NCI-H2029 (cell line): ENCODE measurements at regions not wholly inside any gene's neighbourhood (a gene's known extent, or its start where the extent isn't known, plus 50 kb on each side); places are given as distances from the start of the nearest gene placed in this dataset.

ENCODE experiments used
- DNase-seq: peaks from one replicate; lab custom pipeline; 2025; lab: John Stamatoyannopoulos, UW

DNA sequence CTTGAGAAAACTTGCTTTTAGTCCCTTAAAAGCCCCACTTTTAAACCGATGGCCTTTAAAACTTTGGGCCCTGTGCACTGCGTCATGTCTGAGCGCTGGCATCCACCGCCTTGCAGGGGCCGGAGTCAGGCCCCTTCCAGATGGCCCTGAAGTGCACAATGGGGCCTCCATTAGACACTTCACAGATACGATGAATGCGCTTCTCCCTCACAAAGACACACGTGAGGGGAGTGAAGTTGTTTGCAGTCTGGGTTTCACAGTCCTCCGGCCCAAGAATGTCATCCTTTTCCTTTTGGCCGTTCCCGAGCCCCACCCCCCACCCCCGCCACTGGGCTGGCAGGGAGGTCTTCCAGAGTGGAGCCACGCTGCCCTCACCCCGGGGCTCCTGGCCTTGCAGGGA is 415.1 kb upstream of the SALL3 start:
- DNase-seq, result no peak

DNA sequence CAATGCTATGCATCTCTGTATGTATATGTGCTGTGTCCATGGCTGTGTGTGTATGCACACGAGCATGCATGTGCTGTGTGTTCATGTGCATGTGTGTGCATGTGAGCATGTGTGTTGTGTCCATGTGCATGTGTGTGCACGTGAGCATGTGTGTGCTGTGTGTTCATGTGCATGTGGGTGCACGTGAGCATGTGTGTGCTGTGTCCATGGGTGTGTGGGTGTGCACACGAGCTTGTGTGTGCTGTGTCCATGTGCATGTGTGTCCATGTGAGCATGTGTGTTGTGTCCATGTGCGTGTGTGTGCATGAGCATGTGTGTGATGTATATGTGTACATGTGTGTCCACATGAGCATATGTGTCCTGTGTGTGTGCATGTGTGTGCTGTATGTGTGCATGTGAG is 414.4 kb upstream of the SALL3 start:
- DNase-seq, result no peak

DNA sequence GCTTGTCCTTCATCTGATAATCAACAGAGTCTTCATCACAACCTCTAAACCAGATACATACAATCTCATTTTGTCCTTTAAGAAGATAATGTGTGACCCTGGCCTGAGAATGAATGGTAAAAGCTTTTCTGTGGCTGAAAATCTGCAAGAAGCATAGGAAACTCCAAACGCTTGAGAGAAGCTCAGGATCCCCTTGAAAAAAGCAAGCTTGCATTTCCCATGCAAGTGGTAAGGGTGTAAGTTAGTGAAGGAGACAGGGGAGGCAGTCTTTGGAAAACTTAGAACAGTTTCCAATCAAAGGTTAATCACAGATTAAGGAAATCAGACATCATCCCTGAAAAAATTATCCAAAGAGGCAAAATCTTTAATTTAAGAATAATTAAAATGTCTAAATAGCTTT is 413.6 kb upstream of the SALL3 start:
- DNase-seq, result no peak

DNA sequence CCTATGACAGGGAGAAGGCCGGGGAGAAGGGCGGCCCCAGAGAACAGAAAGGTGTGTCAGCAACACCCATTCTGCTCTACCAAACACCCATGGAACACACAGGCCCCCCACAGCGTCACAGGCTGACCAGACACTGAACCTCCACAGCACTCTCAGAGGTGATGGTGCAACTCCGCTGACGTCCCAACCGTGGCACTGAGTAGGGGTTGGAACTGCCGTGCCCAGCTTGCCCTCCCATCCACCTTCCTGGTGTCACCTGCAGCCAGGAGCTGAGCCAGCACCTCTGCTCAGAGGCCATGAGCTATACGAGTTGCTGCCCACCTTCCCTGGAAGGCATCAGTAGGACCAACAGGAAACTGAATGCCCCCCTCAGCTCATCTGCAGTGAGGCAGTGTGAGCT is 412.9 kb upstream of the SALL3 start:
- no peak for DNase-seq

DNA sequence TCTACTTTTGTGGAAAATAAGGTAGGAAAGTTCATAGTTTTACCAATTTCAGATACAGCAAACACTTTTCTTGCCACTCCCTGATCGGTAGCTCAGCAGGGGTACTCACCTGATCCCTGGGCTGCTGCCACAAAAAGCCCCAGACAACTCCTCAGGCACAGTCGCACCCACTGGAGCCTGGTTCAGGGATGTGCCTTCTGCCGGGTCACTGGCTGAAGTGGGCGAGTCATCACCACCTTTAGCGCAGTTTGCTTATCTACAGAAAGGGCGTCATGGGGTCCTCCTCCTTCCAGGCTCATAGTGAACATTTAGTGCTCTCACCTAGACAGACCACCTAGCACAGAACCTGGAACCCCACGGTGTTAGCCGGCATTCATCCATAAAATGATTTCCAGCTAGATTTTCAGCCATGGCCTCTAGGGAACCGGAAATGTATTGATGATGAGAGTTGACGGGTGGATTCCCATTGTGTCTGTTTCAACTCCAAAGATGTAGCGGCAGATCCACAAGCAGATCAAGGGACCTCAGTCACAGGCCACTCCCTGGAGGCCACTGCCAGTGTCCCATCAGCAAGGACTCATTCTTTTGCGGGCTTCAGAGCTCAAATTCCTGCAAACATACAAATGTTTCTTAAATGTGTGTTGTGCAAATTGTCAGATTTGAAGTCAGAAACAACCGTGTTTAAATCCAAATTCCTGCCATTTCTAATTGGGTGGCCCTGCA is 408.4 kb upstream of the SALL3 start:
- no peak for DNase-seq

DNA sequence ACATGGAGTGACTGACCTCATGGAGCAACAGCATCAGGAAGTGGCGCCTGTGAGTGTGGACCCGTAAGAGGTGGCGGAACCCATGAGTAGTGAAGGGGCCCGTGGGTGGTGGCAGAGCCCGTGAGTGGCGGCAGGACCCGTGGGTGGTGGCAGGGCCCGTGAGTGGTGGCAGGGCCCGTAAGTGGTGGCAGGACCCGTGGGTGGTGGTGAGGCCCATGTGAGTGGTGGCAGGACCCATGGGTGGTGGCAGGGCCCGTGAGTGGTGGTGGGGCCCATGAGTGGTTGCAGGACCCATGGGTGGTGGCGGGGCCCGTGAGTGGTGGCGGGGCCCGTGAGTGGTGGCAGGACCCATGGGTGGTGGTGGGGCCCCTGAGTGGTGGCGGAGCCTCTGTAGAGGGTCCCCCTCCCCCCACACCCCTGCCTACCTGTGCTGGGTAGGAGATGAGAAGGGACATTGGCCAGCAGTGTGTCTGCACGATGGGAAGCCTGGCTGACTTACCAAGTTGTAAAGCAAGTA is 407.7 kb upstream of the SALL3 start:
- DNase-seq, result no peak

DNA sequence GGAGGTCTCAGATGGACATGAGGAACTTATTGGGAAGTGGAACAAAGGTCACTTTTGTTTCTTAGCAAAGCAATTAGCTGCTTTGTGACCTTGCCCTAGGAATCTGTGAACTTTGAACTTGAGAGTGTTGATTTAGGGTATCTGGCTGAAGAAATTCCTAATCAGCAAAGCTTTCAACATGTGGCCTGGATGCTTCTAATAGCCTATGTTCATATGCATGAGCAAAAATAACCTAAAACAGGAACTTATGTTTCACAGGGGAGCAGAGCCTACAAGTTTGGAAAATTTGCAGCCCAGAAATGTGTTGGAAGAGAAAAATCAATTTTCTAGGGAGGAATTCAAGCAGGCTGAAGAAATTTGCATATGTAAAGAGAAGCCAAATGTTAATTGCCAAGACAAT is 405.8 kb upstream of the SALL3 start:
- no peak for DNase-seq

DNA sequence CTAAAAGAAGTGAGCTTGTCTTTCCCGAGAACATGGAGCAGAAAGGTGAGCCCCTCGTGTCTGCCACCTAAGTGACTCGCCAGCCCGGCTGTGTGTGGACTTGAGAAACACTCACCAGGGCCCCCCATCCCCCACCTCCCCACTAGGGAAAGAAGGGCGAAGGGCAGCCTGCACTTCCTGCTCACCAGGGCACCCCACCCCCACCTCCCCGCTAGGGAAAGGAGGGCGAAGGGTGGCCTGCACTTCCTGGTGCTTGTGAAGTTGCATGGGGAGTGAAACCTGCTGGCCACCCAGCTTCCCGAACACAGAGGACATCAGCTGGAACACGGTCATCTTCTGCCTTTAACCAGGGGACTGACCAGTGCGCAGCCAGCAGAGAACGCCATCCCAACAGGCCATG is 402.7 kb upstream of the SALL3 start:
- DNase-seq, result no peak

DNA sequence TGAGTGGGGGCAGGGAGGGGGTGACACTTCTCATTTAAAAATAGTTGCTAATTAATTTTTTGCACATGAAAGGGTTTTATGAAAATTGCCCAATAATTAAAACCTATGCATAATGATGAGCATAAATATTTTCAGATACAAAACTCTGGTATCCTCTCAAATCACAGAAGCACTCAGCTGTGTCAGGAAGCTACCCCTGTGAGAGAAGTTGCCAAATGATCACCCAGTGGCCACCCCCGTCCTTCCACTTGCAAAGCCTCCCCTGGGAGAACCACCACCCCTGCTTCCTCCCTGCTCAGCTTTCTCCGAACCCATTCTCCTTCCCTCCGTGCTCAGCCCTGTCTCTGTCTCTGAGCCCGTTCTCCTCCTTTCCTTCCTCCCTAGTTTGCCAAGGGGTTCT is 400.2 kb upstream of the SALL3 start:
- no peak for DNase-seq

DNA sequence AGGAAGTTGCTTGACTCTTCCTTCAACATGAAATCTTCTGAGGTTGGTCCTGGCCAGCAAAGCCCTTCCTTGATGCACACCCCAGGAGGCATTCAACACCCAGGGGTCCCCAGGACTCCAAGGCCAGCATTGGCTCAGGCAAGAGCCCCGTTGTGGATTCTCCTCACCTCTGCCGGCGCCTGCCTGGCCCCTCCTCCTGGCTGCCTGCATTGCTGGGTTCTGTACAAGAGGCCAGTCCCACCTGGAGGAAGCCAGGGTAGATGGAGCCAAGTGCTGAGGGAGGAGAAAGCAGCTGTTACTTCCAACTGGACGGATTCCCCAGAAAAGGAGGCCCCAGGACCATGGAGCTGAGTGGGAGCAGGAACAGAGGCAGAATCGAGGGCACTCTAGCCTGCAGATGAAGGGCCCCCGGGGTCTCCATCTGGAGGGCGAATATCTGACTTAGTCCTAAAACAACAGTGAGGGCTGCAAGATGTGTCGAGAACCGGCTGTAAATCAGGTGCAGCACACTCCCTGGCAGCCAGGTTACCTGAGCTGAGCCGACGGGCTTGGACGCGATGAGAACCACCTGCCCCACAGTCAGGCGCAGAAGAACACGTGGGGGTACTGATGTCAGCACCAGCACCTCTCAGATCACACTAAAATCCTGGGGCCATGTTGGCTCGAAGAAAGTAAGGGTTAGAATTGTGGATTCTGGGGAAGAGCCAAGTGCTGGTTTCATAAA is 399.6 kb upstream of the SALL3 start:
- DNase-seq, result no peak

DNA sequence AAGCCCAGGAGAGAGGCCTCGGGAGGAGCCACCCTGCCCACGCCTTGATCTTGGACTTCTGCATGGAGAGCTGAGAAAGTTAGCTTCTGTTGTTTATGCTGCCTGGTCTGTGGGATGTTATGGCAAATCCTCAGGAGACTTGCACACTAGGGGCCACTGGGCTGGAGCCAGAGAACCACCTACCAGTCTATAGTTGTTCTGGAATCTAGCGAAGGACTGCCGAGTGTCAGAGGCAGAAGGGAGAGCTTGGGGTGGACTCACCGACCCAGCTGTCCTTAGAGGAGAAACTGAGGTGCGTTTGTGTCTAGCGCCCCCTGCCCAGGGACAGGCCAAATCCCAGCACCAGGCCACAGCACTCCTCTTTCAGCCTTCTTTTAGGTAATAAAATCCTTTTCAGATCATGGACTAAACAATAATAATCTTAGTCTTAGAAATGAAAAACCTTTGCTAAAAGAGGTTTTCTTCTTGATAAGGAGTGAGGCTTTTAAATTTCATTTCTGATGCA is 398.7 kb upstream of the SALL3 start:
- no peak for DNase-seq

DNA sequence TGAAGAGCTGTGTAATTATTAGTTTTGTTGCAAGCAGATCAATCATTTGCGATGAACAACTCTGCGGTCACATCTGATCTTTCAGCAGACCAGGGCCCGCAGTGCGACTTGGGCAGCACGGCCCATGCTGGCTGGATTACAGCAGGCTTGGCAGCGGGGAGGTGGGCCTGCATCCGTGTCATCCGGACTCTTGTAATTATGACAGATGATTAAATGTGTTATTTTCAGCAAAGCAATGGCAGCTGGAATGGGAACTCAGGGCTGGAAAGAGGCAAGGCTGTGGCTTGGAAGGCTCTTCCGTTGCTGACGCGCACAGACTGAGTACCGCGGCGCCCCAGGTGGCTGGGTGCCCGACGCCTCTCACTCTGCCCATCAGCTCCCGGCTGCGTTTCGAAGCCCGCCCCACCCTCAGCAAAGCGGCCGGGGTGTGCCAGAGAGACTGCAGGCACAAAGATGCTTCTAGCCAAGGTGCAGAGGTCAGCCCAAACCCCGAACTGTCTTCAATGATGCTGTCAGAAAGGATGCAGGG is 397.4 kb upstream of the SALL3 start:
- no peak for DNase-seq

DNA sequence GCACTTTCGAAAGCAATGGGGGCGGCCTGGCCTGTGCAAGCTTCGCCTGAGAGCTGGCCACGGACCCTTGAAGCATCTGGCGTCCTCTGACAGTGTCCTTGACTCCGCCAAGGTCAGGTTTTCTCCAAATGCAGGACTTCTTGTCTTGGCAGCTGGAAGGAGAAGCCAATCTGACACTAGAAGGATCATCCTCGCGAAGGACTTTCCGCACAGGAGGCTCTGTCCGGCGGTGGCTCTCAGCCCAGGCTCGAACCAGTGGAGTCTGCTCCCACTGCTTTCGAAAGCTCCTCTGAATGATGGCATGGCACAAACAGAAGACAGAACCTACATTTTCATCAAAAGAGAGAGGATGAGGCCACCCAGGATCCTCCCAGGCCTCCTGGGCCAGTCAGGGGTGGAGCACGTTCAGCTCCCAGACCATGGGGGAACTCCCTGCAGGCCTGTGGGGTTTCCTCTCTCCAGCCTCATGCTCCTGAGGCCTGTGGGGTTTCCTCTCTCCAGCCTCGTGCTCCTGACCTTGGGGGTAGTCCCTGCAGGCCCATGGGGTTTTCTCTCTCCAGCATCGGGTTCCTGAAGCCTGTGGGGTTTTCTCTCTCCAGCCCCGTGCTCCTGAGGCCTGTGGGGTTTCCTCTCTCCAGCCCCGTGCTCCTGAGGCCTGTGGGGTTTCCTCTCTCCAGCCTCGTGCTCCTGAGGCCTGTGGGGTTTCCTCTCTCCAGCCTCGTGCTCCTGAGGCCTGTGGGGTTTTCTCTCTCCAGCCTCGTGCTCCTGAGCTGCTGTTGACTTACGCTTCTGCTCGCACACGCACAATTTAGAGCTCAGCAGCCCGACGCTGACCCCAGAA is 396.5 kb upstream of the SALL3 start:
- DNase-seq, result no peak

DNA sequence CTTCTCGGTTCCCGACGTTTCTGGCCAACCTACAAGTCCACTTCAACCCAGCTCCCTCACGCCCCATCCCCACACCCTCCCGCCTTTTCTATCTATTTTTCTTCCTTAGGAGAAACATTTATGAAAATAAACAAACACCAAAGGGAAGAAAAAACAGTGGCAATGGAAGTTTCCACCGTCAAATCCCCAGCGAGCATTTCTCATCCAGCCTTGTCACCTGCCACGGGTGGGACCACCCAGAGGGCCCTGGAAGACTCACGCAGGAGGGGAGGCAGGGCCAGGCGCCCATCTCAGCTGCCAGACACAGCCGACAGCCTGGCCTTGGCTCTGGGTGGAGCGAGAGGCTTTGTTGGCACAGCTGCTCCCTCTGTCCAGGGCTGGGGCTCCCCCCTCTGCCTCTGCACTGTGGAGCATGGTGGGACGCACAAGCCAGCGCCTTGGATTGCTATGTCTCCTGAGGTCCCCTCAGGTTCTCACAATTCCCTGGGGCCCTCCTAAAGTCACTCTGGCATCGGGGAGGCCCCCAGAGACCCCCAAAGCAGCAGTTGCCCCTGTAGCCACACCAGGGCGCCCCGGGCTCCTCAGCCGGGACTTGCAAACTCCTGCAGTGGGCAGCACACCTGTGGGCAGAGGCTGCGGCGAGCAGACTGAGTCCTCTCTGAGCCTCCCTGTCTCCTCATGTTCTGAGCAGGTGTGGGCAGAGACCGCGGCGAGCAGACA is 395.7 kb upstream of the SALL3 start:
- DNase-seq, result no peak

DNA sequence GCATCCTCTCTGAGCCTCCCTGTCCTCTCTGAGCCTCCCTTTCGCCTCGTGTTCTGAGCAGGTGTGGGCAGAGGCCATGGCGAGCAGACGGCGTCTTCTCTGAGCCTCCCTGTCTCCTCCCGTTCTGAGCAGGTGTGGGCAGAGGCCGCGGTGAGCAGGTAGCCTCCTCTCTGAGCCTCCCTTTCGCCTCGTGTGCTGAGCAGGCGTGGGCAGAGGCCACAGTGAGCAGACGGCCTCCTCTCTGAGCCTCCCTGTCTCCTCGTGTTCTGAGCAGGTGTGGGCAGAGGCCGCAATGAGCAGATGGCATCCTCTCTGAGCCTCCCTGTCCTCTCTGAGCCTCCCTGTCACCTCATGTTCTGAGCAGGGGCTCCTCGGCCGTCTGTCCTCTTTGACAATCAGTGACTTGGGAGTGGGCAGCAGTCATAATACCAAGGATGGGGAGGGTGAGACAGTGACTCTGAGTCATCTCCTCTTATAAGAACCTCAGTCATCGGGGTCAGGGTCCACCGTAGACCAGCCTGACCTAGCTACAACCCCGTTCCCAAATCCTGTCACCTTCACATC is 395.1 kb upstream of the SALL3 start:
- no peak for DNase-seq

DNA sequence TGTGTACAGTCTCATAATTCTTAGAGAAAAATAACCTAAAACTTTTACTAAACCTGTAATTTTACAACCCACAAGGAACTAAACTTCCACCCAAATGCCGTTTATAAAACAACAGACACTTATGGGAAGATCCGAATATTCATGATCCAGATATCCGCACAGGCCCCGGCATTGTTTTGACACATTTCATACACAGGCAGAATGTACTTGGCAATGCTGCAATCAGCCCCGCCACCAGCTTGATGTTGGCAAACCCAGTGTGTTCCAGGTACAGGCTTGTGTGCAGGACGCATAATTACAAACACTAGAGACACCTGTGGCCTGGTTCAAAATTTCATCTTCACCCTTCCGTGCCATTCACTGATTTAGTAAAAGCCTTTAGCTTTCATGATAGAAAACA is 393.0 kb upstream of the SALL3 start:
- no peak for DNase-seq

DNA sequence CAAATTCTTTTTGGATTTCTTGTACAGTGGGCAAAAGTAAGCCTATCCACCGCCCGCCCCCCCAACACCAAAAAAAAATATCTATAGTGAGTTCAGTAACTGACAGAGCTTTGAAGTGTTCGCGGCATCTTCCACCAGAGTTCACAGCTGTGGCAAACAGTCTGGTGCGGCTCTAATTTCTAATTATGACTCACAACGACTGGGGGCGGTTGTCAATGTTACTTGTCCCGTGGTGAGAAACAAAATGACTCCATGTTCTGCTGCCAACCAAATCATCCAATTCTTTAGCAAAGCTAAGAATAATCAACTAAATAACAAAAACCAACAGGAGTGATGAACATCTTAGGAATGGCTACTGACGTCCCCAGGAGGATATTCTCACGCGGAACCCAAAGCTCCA is 392.5 kb upstream of the SALL3 start:
- no peak for DNase-seq

DNA sequence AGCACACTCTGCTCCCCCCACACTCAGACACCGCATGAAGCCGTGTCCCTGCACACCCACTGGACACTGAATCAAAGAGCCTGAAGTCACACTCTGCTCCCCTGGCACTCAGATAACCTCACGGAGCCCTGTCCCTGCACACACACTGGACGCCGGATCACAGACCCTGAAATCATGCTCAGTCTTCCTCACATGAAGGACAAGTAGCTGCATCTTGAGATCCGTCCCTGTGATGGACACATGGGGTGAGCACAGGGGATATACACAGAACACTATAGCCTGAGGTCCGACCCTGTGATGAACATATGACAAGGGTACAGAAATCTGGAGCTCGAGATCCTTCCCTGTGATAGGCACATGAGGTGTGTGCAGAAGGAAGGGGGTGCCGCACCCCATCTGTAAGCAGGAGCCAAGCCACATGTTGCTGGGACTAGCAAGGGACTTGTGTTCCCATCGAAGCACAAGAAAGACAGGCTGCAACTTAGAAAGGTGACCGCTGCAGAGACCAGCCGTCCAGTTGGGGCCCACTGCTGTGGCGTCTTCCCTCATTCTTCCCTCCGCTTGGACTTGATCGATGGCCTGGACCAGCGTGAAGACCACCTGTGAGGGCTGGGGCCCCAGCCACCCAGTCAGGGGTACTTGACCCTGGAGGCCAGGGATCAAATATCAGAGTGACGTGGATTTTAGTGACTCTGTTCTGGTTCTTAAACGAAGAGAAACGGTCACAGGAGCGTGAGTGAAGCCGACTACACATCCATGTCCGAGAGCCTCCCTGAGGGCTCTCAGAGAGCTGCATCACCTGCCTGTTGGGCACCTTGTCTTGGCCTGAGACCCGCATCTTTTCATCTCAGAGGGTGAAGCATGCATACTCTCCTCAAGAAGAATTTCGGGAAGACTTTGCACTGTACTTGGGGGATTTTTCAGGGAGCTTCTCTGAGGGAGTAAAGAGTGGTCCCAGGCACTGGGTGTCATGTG is 391.7 kb upstream of the SALL3 start:
- DNase-seq, result no peak

DNA sequence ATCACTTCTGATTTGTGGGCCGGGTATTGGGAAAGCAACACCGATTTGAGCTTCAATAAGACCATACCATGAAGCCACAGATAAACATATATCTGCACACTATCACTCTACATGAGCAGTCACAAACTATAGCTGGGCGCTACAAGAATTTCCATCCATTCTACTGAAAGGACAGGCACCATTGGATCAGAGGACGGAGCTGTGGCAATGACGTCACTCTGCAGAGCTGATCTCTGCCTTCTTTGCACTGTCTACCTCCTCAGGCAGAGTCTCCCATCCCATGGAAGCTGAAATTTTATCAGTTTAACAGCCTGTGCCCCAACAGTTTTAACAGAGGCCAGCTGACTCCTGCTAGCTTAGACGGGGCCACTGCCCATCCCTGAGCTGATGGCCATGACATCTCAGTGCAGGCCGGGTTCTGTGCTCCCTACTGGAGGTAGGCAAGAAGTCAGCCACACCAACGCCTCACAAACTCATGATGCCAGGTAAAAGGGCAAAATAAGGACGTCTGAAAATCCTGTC is 389.6 kb upstream of the SALL3 start:
- DNase-seq, result no peak

DNA sequence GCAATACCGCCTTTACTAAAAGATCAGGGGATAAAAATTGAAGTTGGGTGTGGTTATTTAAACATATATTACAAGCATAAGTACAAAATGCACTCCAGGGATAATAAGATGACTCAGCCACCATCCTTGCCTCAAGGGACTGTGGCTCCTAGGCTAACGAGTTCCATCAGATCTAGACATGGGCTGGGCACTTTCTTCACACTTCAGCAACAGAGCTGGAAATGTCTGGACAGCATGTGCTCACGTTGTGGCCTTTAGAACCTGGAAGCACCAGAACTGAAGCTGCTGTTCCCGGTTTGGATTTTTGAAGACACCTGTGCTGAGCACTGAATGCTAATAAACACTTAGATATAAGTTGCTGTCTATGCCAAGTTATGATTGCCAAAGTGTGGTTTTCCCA is 384.2 kb upstream of the SALL3 start:
- no peak for DNase-seq
